B cell (primary cell): ENCODE measurements at regions not wholly inside any gene's neighbourhood (a gene's known extent, or its start where the extent isn't known, plus 50 kb on each side); places are given as distances from the start of the nearest gene placed in this dataset.

Source experiments
- ATAC-seq: fragments of 200-7000 bp; cut with Tn5 transposase; one replicate; pipeline ENCODE4 v1.10.0; 2021; ENCODE audit warnings: low read depth, mild to moderate bottlenecking, moderate number of reproducible peaks, moderate library complexity
- CTCF ChIA-PET: fragments of 350-600 bp; sonication (Branson Sonifier 250); formaldehyde crosslinking; loops from one replicate; lab custom pipeline; 2021; ENCODE audit warnings: antibody characterized with exemption, inconsistent platforms; lab: Charles Lee
- POLR2A ChIA-PET: fragments of 350-600 bp; sonication (Branson Sonifier 250); formaldehyde crosslinking; loops from one replicate; lab custom pipeline; 2021; ENCODE audit warnings: antibody characterized with exemption; lab: Charles Lee
- DNase-seq: peaks from one replicate; pipeline ENCODE4 v3.0.0; 2013
- H2AFZ ChIP-seq: 2 replicates; pipeline ENCODE4 v1.6.1; 2012; ENCODE audit warnings: mild to moderate bottlenecking, low read depth, low read length; ENCODE audit not compliant: insufficient read depth, poor library complexity, severe bottlenecking
- H3K27ac ChIP-seq, 2 donors: 1 replicate in 1 of 2; 2 replicates in 1 of 2; pipeline ENCODE4 v1.5.1; 2012 to 2013; ENCODE audit warnings: low read length in 2 of 2, mild to moderate bottlenecking in 2 of 2, moderate library complexity in 1 of 2
- H3K27me3 ChIP-seq, 4 experiments: fragments of 200-600 bp in 1 of 4; sonication (generic) in 1 of 4; replicated peaks in 1 of 4; 1 replicate in 2 of 4; 2 replicates in 2 of 4; pipeline versions ENCODE4 v1.6.1 to v1.7.0; 2013 to 2016; ENCODE audit warnings: low read length in 3 of 4, mild to moderate bottlenecking in 2 of 4, mixed read lengths in 1 of 4, moderate library complexity in 1 of 4; ENCODE audit not compliant: insufficient read depth in 4 of 4, control insufficient read depth in 3 of 4; ENCODE audit errors: control extremely low read depth in 1 of 4
- H3K36me3 ChIP-seq, 2 experiments: replicated peaks in 1 of 2; 1 replicate in 1 of 2; 2 replicates in 1 of 2; pipeline versions ENCODE4 v1.6.1 to v1.7.1; 2013; ENCODE audit warnings: low read length in 1 of 2; ENCODE audit not compliant: insufficient read depth in 2 of 2, control insufficient read depth in 1 of 2; ENCODE audit errors: control extremely low read depth in 1 of 2, extremely low read depth in 1 of 2
- H3K4me1 ChIP-seq, 2 donors: fragments of 200-600 bp in 1 of 2; sonication (generic) in 1 of 2; 1 replicate in 1 of 2; 2 replicates in 1 of 2; pipeline versions ENCODE4 v1.5.1 to v1.6.1; 2013 to 2017; ENCODE audit warnings: low read length in 2 of 2; ENCODE audit not compliant: control insufficient read depth in 2 of 2, insufficient read depth in 2 of 2
- H3K4me2 ChIP-seq: replicated peaks from 2 replicates; pipeline ENCODE3; 2012; ENCODE audit warnings: mild to moderate bottlenecking, low read depth, low read length; ENCODE audit not compliant: poor library complexity, severe bottlenecking
- H3K4me3 ChIP-seq, 5 experiments: fragments of 200-600 bp in 1 of 5; sonication (generic) in 1 of 5; 1 replicate in 3 of 5; 2 replicates in 2 of 5; pipeline versions ENCODE4 v1.5.1 to v1.7.0; 2011 to 2016; ENCODE audit warnings: low read length in 4 of 5, mild to moderate bottlenecking in 4 of 5, low read depth in 2 of 5, control low read depth in 1 of 5, moderate library complexity in 1 of 5; ENCODE audit not compliant: insufficient read depth in 1 of 5; ENCODE audit errors: control extremely low read depth in 1 of 5, extremely low read depth in 1 of 5
- H3K79me2 ChIP-seq: fragments of 200-600 bp; sonication (generic); one replicate; pipeline ENCODE4 v1.6.0; 2016; ENCODE audit warnings: low read length; ENCODE audit not compliant: control insufficient read depth, insufficient read depth
- H3K9ac ChIP-seq: fragments of 200-600 bp; sonication (generic); 2 replicates; pipeline ENCODE4 v1.6.1; 2017; ENCODE audit warnings: mild to moderate bottlenecking, low read length, moderate library complexity
- H3K9me3 ChIP-seq, 3 donors: one replicate each; pipeline versions ENCODE4 v1.6.1 to v1.7.1; 2013; ENCODE audit warnings: low read length in 2 of 3; ENCODE audit not compliant: control insufficient read depth in 2 of 3, insufficient read depth in 1 of 3; ENCODE audit errors: control extremely low read depth in 1 of 3
- H4K20me1 ChIP-seq: 2 replicates; pipeline ENCODE4 v1.6.0; 2012; ENCODE audit warnings: mild to moderate bottlenecking, low read length; ENCODE audit not compliant: insufficient read depth, control insufficient read depth, poor library complexity, severe bottlenecking
- H3K27ac Mint-ChIP-seq: one replicate; pipeline ENCODE4 v1.8.0; 2021; ENCODE audit warnings: mixed read lengths
- H3K27me3 Mint-ChIP-seq: one replicate; pipeline ENCODE4 v1.8.0; 2021; ENCODE audit warnings: mixed read lengths
- H3K4me1 Mint-ChIP-seq: one replicate; pipeline ENCODE4 v1.8.0; 2021; ENCODE audit warnings: mixed read lengths
- H3K4me3 Mint-ChIP-seq: one replicate; pipeline ENCODE4 v1.8.0; 2021; ENCODE audit warnings: mixed read lengths
- H3K9me3 Mint-ChIP-seq: one replicate; pipeline ENCODE4 v1.8.0; 2022; ENCODE audit warnings: mixed read lengths; ENCODE audit not compliant: insufficient read depth
- EZH2 ChIP-seq: IDR thresholded peaks from 2 replicates; pipeline ENCODE4 v1.6.1; 2012; ENCODE audit warnings: borderline replicate concordance, low read depth, mild to moderate bottlenecking, moderate library complexity, low read length; ENCODE audit not compliant: insufficient read depth, poor library complexity, severe bottlenecking
- WGBS: methylation state at CpG from one replicate; pipeline ENCODE4 v1.1.5; 2013; ENCODE audit warnings: missing lambda C conversion rate; ENCODE audit not compliant: insufficient coverage; 5-methylcytosine and 5-hydroxymethylcytosine counted together
- intact Hi-C: fragments of 100-400 bp; cut with micrococcal nuclease; formaldehyde crosslinking; loops from one replicate; pipeline ENCODE4 v1.10.0; 2022
- TF ChIP-seq, protein P1 (sequence below): fragments of 200-600 bp; IDR thresholded peaks from one replicate; pipeline ENCODE4 v1.8.0; 2022; ENCODE audit warnings: antibody characterized with exemption, mild to moderate bottlenecking

DNA sequence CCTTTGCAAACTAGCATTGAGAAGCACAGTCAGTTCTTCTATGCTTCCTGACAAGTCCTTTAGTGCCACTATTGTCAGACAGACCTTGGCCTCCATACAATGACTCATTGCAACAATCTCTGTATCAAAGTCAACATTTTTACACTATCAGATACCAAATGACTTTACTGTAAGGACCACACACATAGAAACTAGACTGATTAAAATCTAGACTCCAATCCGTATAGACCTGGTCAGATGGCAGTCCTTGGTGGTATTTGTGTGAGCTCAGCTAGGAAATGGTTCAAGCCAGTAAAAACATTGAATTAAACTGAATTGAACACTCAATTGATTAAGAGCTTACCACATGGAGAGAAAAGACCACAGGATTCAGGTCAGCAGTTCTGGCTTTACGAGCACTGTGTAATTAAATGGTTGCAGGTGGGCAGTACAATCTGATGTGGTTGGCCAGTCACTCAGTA lies 549.8 kb upstream of the LCORL start:
- Mint-ChIP-seq H3K27ac (no peak overlapping the region), H3K9me3 (no peaks in the 10 kb centered on the region), H3K4me3 (no peak overlapping the region), H3K27me3 (peaks cover 4% of the 10 kb centered on the region), H3K4me1 (no peaks in the 10 kb centered on the region)
- no peak overlapping the region for H3K4me2 ChIP-seq
- no peaks in the 10 kb centered on the region for H3K4me1 ChIP-seq
- TF ChIP-seq, protein P1, sequence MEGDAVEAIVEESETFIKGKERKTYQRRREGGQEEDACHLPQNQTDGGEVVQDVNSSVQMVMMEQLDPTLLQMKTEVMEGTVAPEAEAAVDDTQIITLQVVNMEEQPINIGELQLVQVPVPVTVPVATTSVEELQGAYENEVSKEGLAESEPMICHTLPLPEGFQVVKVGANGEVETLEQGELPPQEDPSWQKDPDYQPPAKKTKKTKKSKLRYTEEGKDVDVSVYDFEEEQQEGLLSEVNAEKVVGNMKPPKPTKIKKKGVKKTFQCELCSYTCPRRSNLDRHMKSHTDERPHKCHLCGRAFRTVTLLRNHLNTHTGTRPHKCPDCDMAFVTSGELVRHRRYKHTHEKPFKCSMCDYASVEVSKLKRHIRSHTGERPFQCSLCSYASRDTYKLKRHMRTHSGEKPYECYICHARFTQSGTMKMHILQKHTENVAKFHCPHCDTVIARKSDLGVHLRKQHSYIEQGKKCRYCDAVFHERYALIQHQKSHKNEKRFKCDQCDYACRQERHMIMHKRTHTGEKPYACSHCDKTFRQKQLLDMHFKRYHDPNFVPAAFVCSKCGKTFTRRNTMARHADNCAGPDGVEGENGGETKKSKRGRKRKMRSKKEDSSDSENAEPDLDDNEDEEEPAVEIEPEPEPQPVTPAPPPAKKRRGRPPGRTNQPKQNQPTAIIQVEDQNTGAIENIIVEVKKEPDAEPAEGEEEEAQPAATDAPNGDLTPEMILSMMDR, result no peak
- no peak for TF ChIP-seq EZH2
- CTCF ChIA-PET, result no interaction called here
- H3K27me3 ChIP-seq, result no peaks in the 10 kb centered on the region
- no peaks in the 10 kb centered on the region for H3K9me3 ChIP-seq
- POLR2A ChIA-PET, result no interaction called here
- H3K27ac ChIP-seq, result no peak overlapping the region
- H3K79me2 ChIP-seq, result no peaks in the 10 kb centered on the region
- no peak overlapping the region for H3K9ac ChIP-seq
- H2AFZ ChIP-seq, result no peak overlapping the region
- no peaks in the 10 kb centered on the region for H4K20me1 ChIP-seq
- intact Hi-C loops, result no loop called here
- no peak for DNase-seq
- no peak overlapping the region for H3K4me3 ChIP-seq
- WGBS, result 60% methylated on average over 1 of the region's 2 CpGs
- H3K36me3 ChIP-seq, result no peaks in the 10 kb centered on the region
- ATAC-seq, result no peak

DNA sequence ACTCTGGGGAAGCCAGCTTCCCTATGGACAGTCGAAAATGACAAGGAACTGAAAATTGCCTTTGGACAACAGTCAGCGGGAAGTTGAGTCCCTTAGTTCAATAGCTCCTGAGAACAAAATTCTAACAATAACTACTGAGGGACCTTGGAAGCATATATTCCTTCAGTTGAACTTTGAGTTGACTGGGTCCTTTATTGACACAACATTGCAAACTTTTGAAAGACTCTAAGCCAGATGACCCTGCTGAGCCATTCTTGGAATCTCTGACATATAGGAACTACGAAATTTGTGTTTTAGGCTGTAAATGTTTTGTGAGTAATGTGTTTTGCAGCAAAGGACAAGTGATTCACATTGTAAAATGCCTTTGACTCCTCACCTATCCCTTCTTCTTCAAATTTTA lies 548.8 kb upstream of the LCORL start:
- no peak for TF ChIP-seq EZH2
- TF ChIP-seq, protein P1, result no peak
- Histone ChIP-seq H3K4me2 (no peak overlapping the region), H3K36me3 (no peaks in the 10 kb centered on the region), H3K4me1 (no peaks in the 10 kb centered on the region), H3K9ac (no peak overlapping the region), H3K27ac (no peak overlapping the region), H2AFZ (no peak overlapping the region), H3K9me3 (no peaks in the 10 kb centered on the region), H3K4me3 (no peak overlapping the region), H4K20me1 (no peaks in the 10 kb centered on the region), H3K27me3 (no peaks in the 10 kb centered on the region), H3K79me2 (no peaks in the 10 kb centered on the region)
- H3K9me3 Mint-ChIP-seq, result no peaks in the 10 kb centered on the region
- intact Hi-C loops, result no loop called here
- WGBS, result 78% methylated on average over 2 of the region's 3 CpGs
- no peak overlapping the region for H3K27ac Mint-ChIP-seq
- ChIA-PET CTCF (no interaction called here), POLR2A (no interaction called here)
- peaks cover 4% of the 10 kb centered on the region for H3K27me3 Mint-ChIP-seq
- H3K4me3 Mint-ChIP-seq, result no peak overlapping the region
- no peaks in the 10 kb centered on the region for H3K4me1 Mint-ChIP-seq
- ATAC-seq (no peak), DNase-seq (no peak)
